ENCODE measurements at regions not wholly inside any gene's neighbourhood (a gene's known extent, or its start where the extent isn't known, plus 50 kb on each side); places are given as distances from the start of the nearest gene placed in this dataset.

GRCh38 chr12:83404521-83404920 is 717.8 kb downstream of the TMTC2 start:
- TF ChIP-seq EP300 (IDR thresholded peaks at IDR 0.05): no peak
- TF ChIP-seq POLR2A (IDR thresholded peaks at IDR 0.05): no peak
- TF ChIP-seq, protein P1, sequence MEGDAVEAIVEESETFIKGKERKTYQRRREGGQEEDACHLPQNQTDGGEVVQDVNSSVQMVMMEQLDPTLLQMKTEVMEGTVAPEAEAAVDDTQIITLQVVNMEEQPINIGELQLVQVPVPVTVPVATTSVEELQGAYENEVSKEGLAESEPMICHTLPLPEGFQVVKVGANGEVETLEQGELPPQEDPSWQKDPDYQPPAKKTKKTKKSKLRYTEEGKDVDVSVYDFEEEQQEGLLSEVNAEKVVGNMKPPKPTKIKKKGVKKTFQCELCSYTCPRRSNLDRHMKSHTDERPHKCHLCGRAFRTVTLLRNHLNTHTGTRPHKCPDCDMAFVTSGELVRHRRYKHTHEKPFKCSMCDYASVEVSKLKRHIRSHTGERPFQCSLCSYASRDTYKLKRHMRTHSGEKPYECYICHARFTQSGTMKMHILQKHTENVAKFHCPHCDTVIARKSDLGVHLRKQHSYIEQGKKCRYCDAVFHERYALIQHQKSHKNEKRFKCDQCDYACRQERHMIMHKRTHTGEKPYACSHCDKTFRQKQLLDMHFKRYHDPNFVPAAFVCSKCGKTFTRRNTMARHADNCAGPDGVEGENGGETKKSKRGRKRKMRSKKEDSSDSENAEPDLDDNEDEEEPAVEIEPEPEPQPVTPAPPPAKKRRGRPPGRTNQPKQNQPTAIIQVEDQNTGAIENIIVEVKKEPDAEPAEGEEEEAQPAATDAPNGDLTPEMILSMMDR (IDR thresholded peaks at IDR 0.05): no peak
- no peak for TF ChIP-seq POLR2AphosphoS5 (IDR thresholded peaks at IDR 0.05)

Measured in sigmoid colon (tissue), 4 donors.